Hepatocyte (in vitro differentiated cells): ENCODE measurements at regions not wholly inside any gene's neighbourhood (a gene's known extent, or its start where the extent isn't known, plus 50 kb on each side); places are given as distances from the start of the nearest gene placed in this dataset.

Experiments
- DNase-seq: peaks from one replicate; pipeline ENCODE4 v3.0.0-alpha.2; 2016; ENCODE audit warnings: low spot score
- H2AFZ ChIP-seq: fragments of 200-600 bp; sonication (generic); 2 replicates; pipeline ENCODE4 v1.6.0; 2016; ENCODE audit warnings: antibody characterized with exemption, mild to moderate bottlenecking
- H3K27ac ChIP-seq: fragments of 200-600 bp; sonication (generic); 2 replicates; pipeline ENCODE4 v1.5.1; 2016; ENCODE audit warnings: mild to moderate bottlenecking
- H3K27me3 ChIP-seq: fragments of 200-600 bp; sonication (generic); 2 replicates; pipeline ENCODE4 v1.6.1; 2016
- H3K36me3 ChIP-seq: fragments of 200-600 bp; sonication (generic); replicated peaks from 2 replicates; pipeline ENCODE4 v1.5.1; 2016; ENCODE audit warnings: low read depth; ENCODE audit not compliant: insufficient read depth
- H3K4me1 ChIP-seq: fragments of 200-600 bp; sonication (generic); 2 replicates; pipeline ENCODE4 v1.5.1; 2016; ENCODE audit warnings: mild to moderate bottlenecking, moderate library complexity; ENCODE audit not compliant: insufficient read depth
- H3K4me2 ChIP-seq: fragments of 200-600 bp; sonication (generic); 2 replicates; pipeline ENCODE4 v1.6.0; 2016
- H3K4me3 ChIP-seq: fragments of 200-600 bp; sonication (generic); 2 replicates; pipeline ENCODE4 v1.5.1; 2016; ENCODE audit warnings: mild to moderate bottlenecking
- H3K79me2 ChIP-seq: fragments of 200-600 bp; sonication (generic); 2 replicates; pipeline ENCODE4 v1.6.0; 2017; ENCODE audit warnings: mild to moderate bottlenecking
- H3K9me2 ChIP-seq: fragments of 200-600 bp; sonication (generic); replicated peaks from 2 replicates; pipeline ENCODE4 v1.6.0; 2017; ENCODE audit warnings: mild to moderate bottlenecking; ENCODE audit not compliant: insufficient read depth
- H3K9me3 ChIP-seq: fragments of 200-600 bp; sonication (generic); 2 replicates; pipeline ENCODE4 v1.5.1; 2016; ENCODE audit warnings: low read depth, mild to moderate bottlenecking
- H4K20me1 ChIP-seq: fragments of 200-600 bp; sonication (generic); 2 replicates; pipeline ENCODE4 v1.6.0; 2016; ENCODE audit warnings: mild to moderate bottlenecking; ENCODE audit not compliant: insufficient read depth, poor library complexity, severe bottlenecking
- CTCF ChIP-seq: fragments of 200-600 bp; sonication (generic); IDR thresholded peaks from 2 replicates; pipeline ENCODE4 v1.5.1; 2016; ENCODE audit warnings: antibody characterized with exemption, mild to moderate bottlenecking; ENCODE audit not compliant: poor library complexity
- EZH2 ChIP-seq: fragments of 200-600 bp; sonication (generic); IDR thresholded peaks from 2 replicates; pipeline ENCODE4 v1.6.1; 2016; ENCODE audit warnings: antibody characterized with exemption, mild to moderate bottlenecking, borderline replicate concordance
- EZH2phosphoT487 ChIP-seq: fragments of 200-600 bp; sonication (generic); IDR thresholded peaks from one replicate; pipeline ENCODE4 v1.6.1; 2018; ENCODE audit warnings: antibody characterized with exemption, mild to moderate bottlenecking, low read depth, moderate library complexity; ENCODE audit not compliant: unreplicated experiment, severe bottlenecking
- WGBS: methylation state at CpG from one replicate; pipeline ENCODE4 v1.1.6; 2016; ENCODE audit warnings: low lambda C conversion rate; ENCODE audit errors: missing lambda C conversion rate; 5-methylcytosine and 5-hydroxymethylcytosine counted together

- Histone ChIP-seq H2AFZ (no peak overlapping the region), H3K36me3 (no peaks in the 10 kb centered on the region), H3K4me3 (no peak overlapping the region), H3K9me3 (no peaks in the 10 kb centered on the region), H3K27ac (no peak overlapping the region), H4K20me1 (no peaks in the 10 kb centered on the region), H3K27me3 (no peaks in the 10 kb centered on the region), H3K4me2 (no peak overlapping the region), H3K9me2 (no peaks in the 10 kb centered on the region), H3K79me2 (no peaks in the 10 kb centered on the region), H3K4me1 (no peaks in the 10 kb centered on the region)
- no peak for DNase-seq
- 76% methylated on average over 3 of the region's 3 CpGs for WGBS
- TF ChIP-seq EZH2phosphoT487 (no peak), EZH2 (no peak), CTCF (no peak)
Observed at GRCh38 chr2:144644549-144644948, 124.6 kb upstream of the ZEB2 start.

- no peak overlapping the region for H2AFZ ChIP-seq
- H3K4me3 ChIP-seq = no peak overlapping the region
- no peaks in the 10 kb centered on the region for H4K20me1 ChIP-seq
- H3K9me3 ChIP-seq = no peaks in the 10 kb centered on the region
- H3K36me3 ChIP-seq = no peaks in the 10 kb centered on the region
- no peak overlapping the region for H3K4me2 ChIP-seq
- H3K79me2 ChIP-seq = no peaks in the 10 kb centered on the region
- DNase-seq = no peak
- no peak overlapping the region for H3K27ac ChIP-seq
- no peak for TF ChIP-seq EZH2
- TF ChIP-seq CTCF = no peak
- no peak for TF ChIP-seq EZH2phosphoT487
- H3K9me2 ChIP-seq = no peaks in the 10 kb centered on the region
- H3K4me1 ChIP-seq = no peaks in the 10 kb centered on the region
- 79% methylated on average over 6 of the region's 6 CpGs for WGBS
- H3K27me3 ChIP-seq = no peaks in the 10 kb centered on the region
Observed at GRCh38 chr2:144643537-144644336, 123.8 kb upstream of the ZEB2 start.

GRCh38 chr2:144642856-144643255 lies 122.9 kb upstream of the ZEB2 start:
- no peaks in the 10 kb centered on the region for H3K36me3 ChIP-seq
- no peak overlapping the region for H3K27ac ChIP-seq
- no peaks in the 10 kb centered on the region for H4K20me1 ChIP-seq
- no peak overlapping the region for H3K4me3 ChIP-seq
- no peak overlapping the region for H3K4me2 ChIP-seq
- no peak overlapping the region for H2AFZ ChIP-seq
- H3K27me3 ChIP-seq = no peaks in the 10 kb centered on the region
- DNase-seq = no peak
- TF ChIP-seq EZH2phosphoT487 (no peak), CTCF (no peak), EZH2 (no peak)
- H3K9me3 ChIP-seq = no peaks in the 10 kb centered on the region
- no peaks in the 10 kb centered on the region for H3K79me2 ChIP-seq
- no peaks in the 10 kb centered on the region for H3K9me2 ChIP-seq
- H3K4me1 ChIP-seq = no peaks in the 10 kb centered on the region
- whole genome bisulfite sequencing = 91% methylated on average over 2 of the region's 2 CpGs
